A549 (cell line): ENCODE measurements at regions not wholly inside any gene's neighbourhood (a gene's known extent, or its start where the extent isn't known, plus 50 kb on each side); places are given as distances from the start of the nearest gene placed in this dataset.

Source experiments
- ATAC-seq, 2 experiments: fragments of 200-7000 bp in 1 of 2; fragments of >200 bp in 1 of 2; cut with Nextera tagmentation in 1 of 2; cut with Tn5 transposase in 1 of 2; 3 replicates each; pipeline versions ENCODE4 v1.8.0 to v1.9.1; 2018 to 2020; ENCODE audit warnings: mild to moderate bottlenecking in 1 of 2, moderate library complexity in 1 of 2
- CTCF ChIA-PET: fragments of 300-600 bp; sonication (Branson Sonifier 250); formaldehyde crosslinking; extraction: SDS; loops from one replicate; lab custom pipeline; 2021; ENCODE audit warnings: antibody characterized with exemption, inconsistent platforms; lab: Yijun Ruan, JAX
- POLR2A ChIA-PET: fragments of 350-600 bp; formaldehyde crosslinking; extraction: SDS; loops from one replicate; lab custom pipeline; 2021; ENCODE audit warnings: antibody characterized with exemption, inconsistent platforms; lab: Yijun Ruan, JAX
- DNase-seq, 2 experiments: peaks; one replicate each; pipeline versions ENCODE4 v3.0.0 to v3.0.0-alpha.2; 2011 to 2016; ENCODE audit warnings: low read depth in 1 of 2, low spot score in 1 of 2
- FAIRE-seq: peaks from 2 replicates; lab custom pipeline; 2011; peaks lifted over from hg19 to GRCh38; lab: Jason Lieb, UNC
- H3K27ac ChIP-seq, 2 experiments: fragments of >200 bp; sonication (Bioruptor Twin); formaldehyde crosslinking; 3 replicates each; pipeline ENCODE4 v1.5.1; 2016 to 2017
- H3K4me1 ChIP-seq: fragments of >200 bp; sonication (Bioruptor Twin); formaldehyde crosslinking; 3 replicates; pipeline ENCODE4 v1.6.1; 2016
- H3K4me2 ChIP-seq: fragments of >200 bp; sonication (Bioruptor Twin); formaldehyde crosslinking; 3 replicates; pipeline ENCODE4 v1.6.1; 2016
- H3K4me3 ChIP-seq: fragments of >200 bp; sonication (Bioruptor Twin); formaldehyde crosslinking; 3 replicates; pipeline ENCODE4 v1.5.1; 2016
- H3K9me3 ChIP-seq: fragments of >200 bp; sonication (Bioruptor Twin); formaldehyde crosslinking; 3 replicates; pipeline ENCODE4 v1.6.1; 2016
- BCL3 ChIP-seq: fragments of >200 bp; sonication (Bioruptor Twin); formaldehyde crosslinking; IDR thresholded peaks from 3 replicates; pipeline ENCODE4 v1.6.1; 2016
- CBX2 ChIP-seq: fragments of 200-600 bp; sonication (generic); IDR thresholded peaks from 2 replicates; pipeline ENCODE4 v1.6.1; 2016; ENCODE audit warnings: low read depth, mild to moderate bottlenecking, borderline replicate concordance
- CBX8 ChIP-seq: fragments of 200-600 bp; sonication (generic); IDR thresholded peaks from 2 replicates; pipeline ENCODE4 v1.6.1; 2016
- EP300 ChIP-seq, 2 experiments: fragments of >200 bp; sonication (Bioruptor Twin); formaldehyde crosslinking; IDR thresholded peaks; 2 replicates in 1 of 2; 3 replicates in 1 of 2; pipeline ENCODE4 v1.6.1; 2016 to 2017
- ESRRA ChIP-seq: fragments of 150-350 bp; IDR thresholded peaks from 2 replicates; pipeline ENCODE4 v1.6.1; 2014; ENCODE audit warnings: mild to moderate bottlenecking, low read length, borderline replicate concordance
- FOSB ChIP-seq: fragments of 250-450 bp; sonication (Bioruptor Pico); IDR thresholded peaks from 2 replicates; pipeline ENCODE4 v1.5.0; 2020; ENCODE audit warnings: mild to moderate bottlenecking, moderate library complexity
- HDAC2 ChIP-seq: fragments of 200-600 bp; sonication (generic); IDR thresholded peaks from 2 replicates; pipeline ENCODE4 v1.6.1; 2016
- HOXA7 ChIP-seq: fragments of 250-450 bp; sonication (Bioruptor Pico); IDR thresholded peaks from 2 replicates; pipeline ENCODE4 v1.5.0; 2020; ENCODE audit warnings: mild to moderate bottlenecking, moderate library complexity
- HOXB13 ChIP-seq: fragments of 250-450 bp; sonication (Bioruptor Pico); IDR thresholded peaks from 2 replicates; pipeline ENCODE4 v1.5.0; 2020; ENCODE audit warnings: low read depth, mild to moderate bottlenecking, moderate library complexity
- HOXB5 ChIP-seq: fragments of 250-450 bp; sonication (Bioruptor Pico); IDR thresholded peaks from 2 replicates; pipeline ENCODE4 v1.5.0; 2020; ENCODE audit warnings: mild to moderate bottlenecking, moderate library complexity
- JUNB ChIP-seq: fragments of >200 bp; sonication (Bioruptor Twin); formaldehyde crosslinking; IDR thresholded peaks from 2 replicates; pipeline ENCODE4 v1.6.1; 2016
- KDM5A ChIP-seq: fragments of 200-600 bp; sonication (generic); IDR thresholded peaks from 2 replicates; pipeline ENCODE4 v1.6.1; 2016; ENCODE audit warnings: antibody characterized with exemption, mild to moderate bottlenecking
- POLR2A ChIP-seq: IDR thresholded peaks from 2 replicates; pipeline ENCODE4 v1.6.1; 2012; ENCODE audit warnings: mild to moderate bottlenecking, low read length
- POLR2AphosphoS2 ChIP-seq: conservative IDR thresholded peaks from 2 replicates; pipeline ENCODE4 v1.6.1; 2012; ENCODE audit warnings: low read length, improper control_type of control experiment, inconsistent platforms
- RARB ChIP-seq: fragments of 250-450 bp; sonication (Bioruptor Pico); IDR thresholded peaks from 2 replicates; pipeline ENCODE4 v1.8.0; 2021; ENCODE audit warnings: mild to moderate bottlenecking, moderate library complexity
- RCOR1 ChIP-seq: fragments of 150-350 bp; IDR thresholded peaks from 2 replicates; pipeline ENCODE4 v1.6.1; 2014; ENCODE audit warnings: antibody characterized with exemption, low read length, low read depth
- REST ChIP-seq: fragments of 200-600 bp; sonication (generic); IDR thresholded peaks from 2 replicates; pipeline ENCODE4 v1.6.1; 2016; ENCODE audit warnings: antibody characterized with exemption, mild to moderate bottlenecking, moderate library complexity
- RFX5 ChIP-seq: fragments of 450-650 bp; IDR thresholded peaks from 2 replicates; pipeline ENCODE4 v1.7.1; 2014; ENCODE audit warnings: antibody characterized with exemption, mild to moderate bottlenecking, moderate library complexity
- SMC3 ChIP-seq: fragments of >200 bp; sonication (Bioruptor Twin); formaldehyde crosslinking; IDR thresholded peaks from 3 replicates; pipeline ENCODE4 v1.6.1; 2018; ENCODE audit warnings: inconsistent platforms
- TP53 ChIP-seq: fragments of 250-450 bp; sonication (Bioruptor Pico); IDR thresholded peaks from 2 replicates; pipeline ENCODE4 v1.5.0; 2021; ENCODE audit warnings: mild to moderate bottlenecking, moderate library complexity
- ZC3H11A ChIP-seq: fragments of 450-650 bp; IDR thresholded peaks from 2 replicates; pipeline ENCODE4 v1.6.1; 2014; ENCODE audit warnings: antibody characterized with exemption, mild to moderate bottlenecking
- ZFP36 ChIP-seq: fragments of 450-650 bp; IDR thresholded peaks from 2 replicates; pipeline ENCODE4 v1.6.1; 2014; ENCODE audit warnings: borderline replicate concordance; ENCODE audit not compliant: partially characterized antibody
- ZSCAN20 ChIP-seq: fragments of 250-450 bp; sonication (Bioruptor Pico); IDR thresholded peaks from 2 replicates; pipeline ENCODE4 v1.8.0; 2022; ENCODE audit warnings: mild to moderate bottlenecking, moderate library complexity
- WGBS: methylation state at CpG from one replicate; pipeline ENCODE4 v1.1.6; 2017; ENCODE audit errors: missing lambda C conversion rate; 5-methylcytosine and 5-hydroxymethylcytosine counted together
- TF ChIP-seq, protein P1 (sequence below): fragments of 250-450 bp; sonication (Bioruptor Pico); IDR thresholded peaks from 2 replicates; pipeline ENCODE4 v1.5.0; 2021; ENCODE audit warnings: mild to moderate bottlenecking, moderate library complexity, borderline replicate concordance

- POLR2A ChIA-PET = no interaction called here
- FAIRE-seq = no peak
- no peak for ATAC-seq
Measured at GRCh38 chr2:198788676-198789075, 669.1 kb downstream of the SATB2 start.

GRCh38 chr2:198782734-198783133 lies 675.0 kb downstream of the SATB2 start:
- ATAC-seq = no peak
- Histone ChIP-seq H3K4me1 (no peaks in the 10 kb centered on the region), H3K4me3 (no peak overlapping the region), H3K4me2 (no peak overlapping the region), H3K9me3 (no peaks in the 10 kb centered on the region), H3K27ac (no peak overlapping the region)
- ChIA-PET POLR2A (no interaction called here), CTCF (no interaction called here)
- no peak for TF ChIP-seq RFX5
- no peak for TF ChIP-seq JUNB
- TF ChIP-seq HOXA7 (CRISPR knock-in tag) = no peak
- no peak for TF ChIP-seq ESRRA
- TF ChIP-seq HOXB5 (CRISPR knock-in tag) = no peak
- TF ChIP-seq POLR2A = no peak
- TF ChIP-seq CBX8 = no peak
- 0% methylated on average over 3 of the region's 3 CpGs for WGBS
- no peak for DNase-seq
- FAIRE-seq = no peak

More at GRCh38 chr2:198788676-198789075, 669.1 kb downstream of the SATB2 start:
- Histone ChIP-seq H3K4me3 (no peak overlapping the region), H3K4me1 (no peaks in the 10 kb centered on the region), H3K9me3 (no peaks in the 10 kb centered on the region), H3K27ac (no peak overlapping the region), H3K4me2 (no peak overlapping the region)
- no peak for DNase-seq
- CTCF ChIA-PET = no interaction called here
- no peak for TF ChIP-seq RARB (CRISPR knock-in tag)
- no peak for TF ChIP-seq REST
- no peak for TF ChIP-seq ZC3H11A
- no peak for TF ChIP-seq EP300 (IDR thresholded peaks at IDR 0.05)
- TF ChIP-seq RCOR1 = no peak
- TF ChIP-seq HOXB13 (CRISPR knock-in tag) = no peak
- TF ChIP-seq, protein P1, sequence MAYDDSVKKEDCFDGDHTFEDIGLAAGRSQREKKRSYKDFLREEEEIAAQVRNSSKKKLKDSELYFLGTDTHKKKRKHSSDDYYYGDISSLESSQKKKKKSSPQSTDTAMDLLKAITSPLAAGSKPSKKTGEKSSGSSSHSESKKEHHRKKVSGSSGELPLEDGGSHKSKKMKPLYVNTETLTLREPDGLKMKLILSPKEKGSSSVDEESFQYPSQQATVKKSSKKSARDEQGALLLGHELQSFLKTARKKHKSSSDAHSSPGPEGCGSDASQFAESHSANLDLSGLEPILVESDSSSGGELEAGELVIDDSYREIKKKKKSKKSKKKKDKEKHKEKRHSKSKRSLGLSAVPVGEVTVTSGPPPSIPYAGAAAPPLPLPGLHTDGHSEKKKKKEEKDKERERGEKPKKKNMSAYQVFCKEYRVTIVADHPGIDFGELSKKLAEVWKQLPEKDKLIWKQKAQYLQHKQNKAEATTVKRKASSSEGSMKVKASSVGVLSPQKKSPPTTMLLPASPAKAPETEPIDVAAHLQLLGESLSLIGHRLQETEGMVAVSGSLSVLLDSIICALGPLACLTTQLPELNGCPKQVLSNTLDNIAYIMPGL (CRISPR knock-in tag) = no peak
- TF ChIP-seq TP53 (CRISPR knock-in tag) = no peak
- no peak for TF ChIP-seq CBX2
- TF ChIP-seq KDM5A = no peak
- no peak for TF ChIP-seq POLR2AphosphoS2
- TF ChIP-seq FOSB (CRISPR knock-in tag) = no peak
- no peak for TF ChIP-seq ZFP36
- TF ChIP-seq POLR2A = no peak
- TF ChIP-seq ZSCAN20 (CRISPR knock-in tag) = no peak
- no peak for TF ChIP-seq BCL3
- no peak for TF ChIP-seq HDAC2
- no peak for TF ChIP-seq SMC3
- WGBS = 0% methylated on average over 2 of the region's 2 CpGs
